Kidney epithelial cell (primary cell): ENCODE measurements at regions not wholly inside any gene's neighbourhood (a gene's known extent, or its start where the extent isn't known, plus 50 kb on each side); places are given as distances from the start of the nearest gene placed in this dataset.

Experiments used
- DNase-seq: peaks from one replicate; pipeline ENCODE4 v3.0.0-alpha.2; 2010; ENCODE audit warnings: low read depth
- H3K27me3 ChIP-seq: 2 replicates; pipeline ENCODE4 v1.6.0; 2011; ENCODE audit warnings: low read length; ENCODE audit not compliant: control insufficient read depth, insufficient read depth
- H3K36me3 ChIP-seq: 2 replicates; pipeline ENCODE4 v1.5.1; 2011; ENCODE audit warnings: low read length; ENCODE audit not compliant: control insufficient read depth, insufficient read depth
- H3K4me3 ChIP-seq: 2 replicates; pipeline ENCODE4 v1.5.1; 2011; ENCODE audit warnings: low read depth, mild to moderate bottlenecking, control low read depth, low read length
- CTCF ChIP-seq: IDR thresholded peaks from 2 replicates; pipeline ENCODE4 v1.5.1; 2011; ENCODE audit warnings: mild to moderate bottlenecking, moderate library complexity, low read length, control low read depth, inconsistent platforms; ENCODE audit not compliant: insufficient read depth, poor library complexity, severe bottlenecking

GRCh38 chr10:58973235-58973595, 203.2 kb upstream of the PHYHIPL start:
- no peak for TF ChIP-seq CTCF

GRCh38 chr10:58976254-58976653, 200.2 kb upstream of the PHYHIPL start:
- H3K36me3 ChIP-seq: no peaks in the 10 kb centered on the region
- H3K4me3 ChIP-seq: no peak overlapping the region
- no peaks in the 10 kb centered on the region for H3K27me3 ChIP-seq
- no peak for TF ChIP-seq CTCF
- DNase-seq: no peak

More at GRCh38 chr10:58973235-58973595, 203.2 kb upstream of the PHYHIPL start:
- DNase-seq: no peak
- Histone ChIP-seq H3K36me3 (no peaks in the 10 kb centered on the region), H3K27me3 (no peaks in the 10 kb centered on the region), H3K4me3 (no peak overlapping the region)

GRCh38 chr10:58979711-58980110, 196.7 kb upstream of the PHYHIPL start:
- no peaks in the 10 kb centered on the region for H3K27me3 ChIP-seq
- no peak for TF ChIP-seq CTCF
- no peak for DNase-seq
- H3K36me3 ChIP-seq: no peaks in the 10 kb centered on the region
- no peak overlapping the region for H3K4me3 ChIP-seq

- TF ChIP-seq CTCF: no peak
- no peak for DNase-seq
- Histone ChIP-seq H3K4me3 (no peak overlapping the region), H3K27me3 (no peaks in the 10 kb centered on the region), H3K36me3 (no peaks in the 10 kb centered on the region)
Observed at GRCh38 chr10:58980826-58981415, 195.5 kb upstream of the PHYHIPL start.

GRCh38 chr10:58981846-58982245, 194.6 kb upstream of the PHYHIPL start:
- no peak for DNase-seq
- no peak overlapping the region for H3K4me3 ChIP-seq
- H3K36me3 ChIP-seq: no peaks in the 10 kb centered on the region
- no peaks in the 10 kb centered on the region for H3K27me3 ChIP-seq
- TF ChIP-seq CTCF: no peak

DNA sequence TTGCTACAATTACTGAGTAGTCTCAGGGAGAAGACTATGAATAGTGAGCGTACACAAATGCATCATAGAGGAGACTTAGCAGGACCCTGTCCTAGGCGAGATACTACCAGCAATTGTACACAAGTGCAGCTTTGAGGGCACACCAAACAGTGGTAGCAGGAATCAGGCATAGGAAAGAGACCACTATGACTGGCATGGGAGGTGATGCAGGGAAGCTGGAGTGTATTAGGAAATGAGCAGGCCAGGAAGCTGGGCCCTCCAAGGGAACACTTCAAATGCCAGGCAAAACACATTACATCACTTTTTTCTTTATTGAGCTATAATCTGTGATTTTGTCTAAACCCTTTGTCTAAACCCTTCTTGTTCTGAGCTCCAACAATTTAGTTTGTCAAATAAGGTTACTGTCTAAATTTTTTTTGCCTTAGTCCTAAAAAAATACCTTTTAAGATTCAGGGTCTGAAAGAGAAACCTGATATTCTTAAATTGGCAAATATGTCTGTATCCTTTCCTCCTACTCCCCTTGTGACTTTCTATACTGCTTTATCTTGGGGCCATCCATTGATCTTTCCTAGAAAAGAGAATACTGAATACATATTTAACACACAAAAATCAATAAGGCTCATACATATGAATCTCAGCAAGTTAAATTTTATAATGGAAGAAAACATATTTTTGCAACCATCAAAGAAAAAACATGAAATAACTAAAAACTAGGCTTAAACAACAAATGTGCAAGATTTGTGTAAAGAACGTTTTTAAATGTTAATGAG, 193.8 kb upstream of the PHYHIPL start:
- no peaks in the 10 kb centered on the region for H3K36me3 ChIP-seq
- DNase-seq: no peak
- H3K4me3 ChIP-seq: no peak overlapping the region
- TF ChIP-seq CTCF: no peak
- no peaks in the 10 kb centered on the region for H3K27me3 ChIP-seq
